ENCODE measurements at regions not wholly inside any gene's neighbourhood (a gene's known extent, or its start where the extent isn't known, plus 50 kb on each side); places are given as distances from the start of the nearest gene placed in this dataset.
"Not testable (repeated sequence)": the region's sequence is repeated elsewhere in the genome, so short reads cannot be mapped to it uniquely, and the experiment has no call there.

DNA sequence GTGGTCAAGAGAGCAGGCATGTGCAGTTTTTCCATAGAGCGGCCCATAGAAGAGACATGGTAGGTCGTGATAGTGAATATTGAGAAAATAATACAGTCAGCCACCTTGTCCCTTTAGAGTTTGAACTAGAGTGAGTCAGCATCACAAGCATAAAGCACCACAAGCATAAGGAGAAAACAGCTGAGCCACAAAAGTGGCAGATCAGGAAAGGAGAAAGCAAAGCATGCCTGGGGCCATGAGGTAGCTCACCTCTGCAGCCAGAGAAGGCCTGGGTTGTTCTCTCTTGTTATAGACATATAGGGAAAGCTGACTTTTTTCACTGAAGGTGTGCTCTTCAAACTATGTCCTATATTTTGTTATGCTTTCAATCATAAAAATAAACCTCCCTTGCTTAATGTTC, 879.0 kb downstream of the DSC3 start:
- no peak for DNase-seq (ENCODE audit: low spot score)

DNA sequence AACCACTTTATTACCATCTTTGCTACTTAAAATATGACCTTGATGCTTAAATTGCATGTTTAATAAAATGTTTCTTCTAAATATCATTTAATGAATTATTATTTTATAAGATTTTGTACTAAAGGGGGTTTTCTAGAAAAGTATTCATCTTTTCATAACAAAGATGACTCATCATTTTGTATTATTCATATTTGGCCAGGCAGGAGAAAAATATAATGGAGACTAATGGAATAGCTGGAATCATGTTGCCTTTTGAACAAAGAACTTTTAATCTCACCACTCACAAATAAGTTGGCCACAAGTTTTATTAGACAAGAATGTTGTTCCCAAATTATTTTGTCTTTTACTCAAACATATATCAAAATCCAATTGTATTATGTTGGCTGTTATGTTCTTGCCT, 882.4 kb downstream of the DSC3 start:
- DNase-seq (ENCODE audit: low spot score), result no peak

DNA sequence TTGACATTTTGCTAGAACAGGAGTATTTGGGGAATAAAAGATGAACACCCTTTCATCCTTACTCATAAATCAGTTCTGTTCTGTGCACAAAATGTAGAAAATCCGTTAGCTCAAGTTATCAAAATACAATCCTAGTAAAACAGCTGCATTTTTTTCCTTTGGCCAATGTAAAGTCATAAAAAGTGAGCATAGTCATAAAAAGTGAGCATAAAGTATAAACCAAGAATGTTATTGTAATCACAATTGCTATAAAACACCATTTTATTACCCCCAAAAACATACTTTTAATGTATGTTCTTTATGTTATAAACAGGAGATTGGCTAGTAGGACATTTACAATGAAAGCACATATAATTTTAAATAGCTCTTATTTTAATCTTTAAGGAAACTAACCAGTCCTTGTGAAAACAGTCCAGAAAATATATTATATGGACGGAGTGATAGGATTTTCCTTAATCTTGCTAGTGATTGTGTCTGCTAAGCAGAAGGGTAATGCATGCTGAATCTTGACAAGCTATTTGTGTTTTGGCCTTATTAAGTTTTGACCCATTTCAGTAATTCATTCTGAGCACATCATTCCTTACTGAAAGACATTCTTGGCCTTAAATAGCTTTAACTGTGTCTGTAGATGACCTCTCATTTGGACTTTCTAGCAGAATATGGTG, 891.8 kb downstream of the DSC3 start:
- DNase-seq (ENCODE audit: low spot score), result no peak

DNA sequence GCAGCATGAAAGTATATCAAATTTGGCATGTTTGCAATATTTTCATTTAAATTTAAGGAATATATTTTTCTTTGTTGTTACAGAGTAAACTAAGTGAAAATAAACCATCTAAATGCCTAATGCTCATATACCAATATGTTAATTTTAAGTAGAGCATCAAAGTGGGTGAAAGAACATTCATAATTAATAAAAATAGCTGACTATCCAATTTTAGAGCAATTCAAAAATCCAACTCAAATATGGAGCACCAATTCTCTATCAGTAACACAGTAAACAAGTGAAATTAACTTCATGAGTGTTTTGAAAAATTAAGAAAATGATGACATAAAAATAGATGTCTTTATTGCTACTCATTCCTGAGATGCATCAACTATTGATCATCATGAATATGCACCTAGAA, 893.0 kb downstream of the DSC3 start:
- no peak for DNase-seq (ENCODE audit: low spot score)

DNA sequence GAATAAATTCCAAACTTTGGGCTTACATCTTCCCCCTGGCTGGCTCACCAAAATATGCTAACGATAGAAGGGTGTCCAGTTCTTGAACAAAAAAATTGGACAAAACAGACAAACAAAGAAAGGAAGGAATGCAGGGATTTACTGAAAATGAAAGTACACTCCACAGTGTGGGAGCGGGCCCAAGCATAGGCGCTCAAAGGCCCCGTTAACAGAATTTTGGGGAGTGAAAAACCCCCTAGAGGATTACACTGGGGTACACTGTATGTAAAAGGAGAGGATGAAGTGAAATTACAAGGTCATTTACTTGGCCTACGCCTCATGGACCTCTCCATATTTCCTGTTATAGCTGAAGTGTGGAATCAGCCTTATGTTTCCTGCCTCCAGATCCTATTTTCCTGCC, 899.7 kb downstream of the DSC3 start:
- no peak for DNase-seq (ENCODE audit: low spot score)

DNA sequence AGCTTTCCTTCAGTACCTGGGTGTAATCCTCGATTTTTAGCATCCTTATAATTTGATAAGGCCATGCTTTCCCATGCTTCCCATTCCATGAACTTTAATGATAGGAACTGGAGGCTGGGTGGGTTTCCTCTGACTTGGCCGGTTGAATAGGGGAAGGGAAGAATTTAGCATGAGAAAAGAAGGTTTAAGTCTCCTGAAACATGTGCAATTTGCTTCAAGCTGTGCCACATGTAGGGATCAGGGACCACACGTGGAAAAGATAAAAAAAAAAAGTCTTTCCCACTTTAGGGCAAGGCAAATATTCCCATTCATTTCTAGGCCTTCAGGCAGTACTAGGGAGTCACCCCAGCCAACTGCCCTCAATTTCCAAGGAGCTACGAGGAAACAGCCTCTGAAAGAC, 900.3 kb downstream of the DSC3 start:
- DNase-seq (ENCODE audit: low spot score), result no peak

DNA sequence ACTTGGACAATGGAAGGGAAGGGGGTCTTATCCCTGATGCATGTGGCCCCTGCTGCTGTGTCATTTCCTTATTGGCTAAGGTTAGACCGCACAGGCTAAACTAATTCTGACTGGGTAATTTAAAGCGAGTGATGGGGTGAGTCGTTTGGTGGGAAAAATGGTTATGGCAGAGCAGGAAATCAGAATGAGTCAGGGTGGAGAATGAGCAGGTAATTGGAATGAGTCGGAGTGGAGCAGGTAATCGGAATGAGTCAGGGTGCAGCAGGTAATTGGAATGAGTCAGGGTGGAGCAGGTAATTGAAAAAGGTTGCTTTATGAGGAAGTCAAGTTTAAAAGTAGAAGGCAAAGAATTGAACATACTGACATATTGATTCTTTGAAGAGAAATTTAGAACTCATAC, 901.0 kb downstream of the DSC3 start:
- not testable (repeated sequence) for DNase-seq (ENCODE audit: low spot score)

DNA sequence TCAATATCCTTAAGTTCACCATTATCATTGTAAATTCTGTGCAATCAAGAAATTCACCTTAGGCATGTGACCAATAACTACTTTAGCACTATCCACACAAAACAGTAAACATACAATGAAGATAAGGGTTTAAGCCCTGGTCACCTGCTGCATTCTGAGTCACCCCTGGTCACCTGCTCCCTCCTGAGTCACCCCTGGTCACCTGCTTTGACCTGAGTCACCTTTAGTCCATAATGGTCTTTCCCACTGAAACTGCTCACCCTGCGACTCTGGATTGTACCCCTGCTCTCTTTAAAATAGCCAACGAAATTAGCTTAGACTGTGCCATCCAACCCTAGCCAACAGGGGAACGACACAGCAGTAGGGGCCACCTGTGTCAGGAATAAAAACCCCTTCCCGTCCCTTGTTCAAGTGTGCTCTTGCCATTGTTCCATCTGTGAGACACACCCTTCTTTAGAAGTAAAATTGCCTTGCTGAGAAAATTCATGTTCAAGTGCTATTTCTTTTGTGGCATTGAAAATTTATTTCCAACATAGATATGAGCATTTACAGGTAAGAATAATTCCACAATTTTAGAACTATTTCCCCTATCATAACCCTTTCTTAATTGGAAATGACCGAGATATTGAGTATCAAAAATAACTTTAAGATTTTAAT, 902.8 kb downstream of the DSC3 start:
- DNase-seq (ENCODE audit: low spot score), result no peak

DNA sequence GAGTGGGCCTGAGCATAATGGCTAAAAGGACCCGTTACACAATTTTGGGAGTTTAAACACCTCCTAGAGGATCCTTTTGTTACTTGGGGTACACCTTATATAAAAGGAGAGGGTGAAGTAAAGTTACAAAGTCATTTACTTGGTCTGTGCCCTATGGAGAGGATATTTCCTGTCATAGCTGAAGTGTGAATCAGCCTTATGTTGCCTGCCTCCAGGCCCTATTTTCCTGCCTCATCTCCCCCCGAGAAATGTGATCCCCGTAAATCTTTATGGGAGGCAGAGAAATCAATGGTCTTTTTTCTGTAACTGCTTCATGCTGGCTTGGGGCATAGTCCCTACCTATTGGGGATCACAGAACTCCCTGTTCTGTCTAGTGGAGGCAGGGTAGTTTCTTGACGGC, 906.6 kb downstream of the DSC3 start:
- no peak for DNase-seq (ENCODE audit: low spot score)

DNA sequence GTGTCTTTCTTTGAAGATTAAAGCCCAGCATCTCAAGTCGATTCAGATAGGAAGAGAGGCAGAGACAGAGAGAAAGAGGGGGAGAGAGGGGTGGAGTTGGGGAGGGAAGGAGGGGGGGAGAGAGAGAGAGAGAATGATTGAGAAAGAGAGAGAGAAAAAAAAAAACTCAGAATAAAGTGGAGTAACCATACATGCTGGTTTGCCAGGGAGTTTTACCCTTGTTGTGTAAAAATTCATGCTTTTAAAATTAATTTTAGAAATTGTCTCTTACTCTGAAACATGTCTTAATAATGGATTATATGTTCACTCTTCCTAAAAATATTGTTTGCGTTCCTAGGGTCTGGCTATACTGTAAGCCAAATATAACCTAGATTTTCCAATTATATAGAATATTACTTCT, 908.5 kb downstream of the DSC3 start:
- DNase-seq (ENCODE audit: low spot score), result no peak

DNA sequence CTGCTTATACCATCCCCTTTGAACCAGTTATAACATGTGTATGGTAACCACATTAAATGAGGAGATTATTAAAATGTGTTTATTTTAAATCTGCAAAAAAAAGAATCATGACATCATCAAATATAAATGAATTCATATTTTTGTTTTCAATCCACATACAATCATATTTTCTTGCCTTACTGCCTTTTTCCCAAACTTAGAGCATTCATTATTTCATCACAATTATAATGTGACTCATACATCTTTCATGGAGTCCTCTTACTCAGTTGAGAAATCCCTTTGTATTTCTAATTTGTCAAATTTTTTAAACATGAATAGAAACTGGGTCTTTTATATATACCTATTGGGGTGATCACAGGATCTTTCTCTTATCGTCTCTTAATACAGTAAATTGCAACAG, 909.6 kb downstream of the DSC3 start:
- no peak for DNase-seq (ENCODE audit: low spot score)

DNA sequence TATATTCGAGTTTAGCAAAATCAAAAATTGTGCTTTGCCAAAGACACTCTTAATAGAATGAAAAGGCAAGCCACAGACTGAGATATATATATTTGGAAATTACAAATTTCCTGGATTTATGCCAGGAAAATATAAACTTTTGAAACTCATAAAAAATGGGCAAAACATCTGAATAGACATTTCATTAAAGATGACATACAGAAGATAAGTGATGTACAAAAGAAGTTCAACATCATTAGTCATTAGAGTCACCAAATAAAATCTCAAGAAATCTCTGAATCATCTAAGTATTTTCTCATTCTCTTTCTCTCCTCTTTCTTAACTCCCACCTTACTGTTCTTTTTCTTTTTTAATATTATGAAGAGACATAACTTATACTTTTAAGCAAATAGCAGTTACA, 921.1 kb downstream of the DSC3 start:
- no peak for DNase-seq (ENCODE audit: low spot score)

DNA sequence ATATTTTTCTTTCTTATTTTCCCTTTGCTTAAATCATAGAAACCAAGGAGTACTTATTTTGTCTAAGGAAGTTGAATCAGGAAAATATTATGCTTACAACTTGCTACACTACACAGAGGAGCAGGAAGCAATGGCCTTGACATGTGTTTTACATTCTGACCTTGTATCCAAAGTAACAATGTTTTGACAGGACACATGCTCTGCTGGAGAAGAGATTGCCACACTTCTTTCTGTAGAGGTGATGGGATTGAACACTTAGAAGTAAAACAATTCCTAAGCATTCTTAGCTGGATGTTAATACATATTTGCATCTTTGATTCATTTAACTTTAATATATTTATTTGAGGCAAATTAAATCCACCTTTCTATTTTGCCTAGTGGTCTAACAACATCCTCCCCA, 929.1 kb downstream of the DSC3 start:
- no peak for DNase-seq (ENCODE audit: low spot score)

DNA sequence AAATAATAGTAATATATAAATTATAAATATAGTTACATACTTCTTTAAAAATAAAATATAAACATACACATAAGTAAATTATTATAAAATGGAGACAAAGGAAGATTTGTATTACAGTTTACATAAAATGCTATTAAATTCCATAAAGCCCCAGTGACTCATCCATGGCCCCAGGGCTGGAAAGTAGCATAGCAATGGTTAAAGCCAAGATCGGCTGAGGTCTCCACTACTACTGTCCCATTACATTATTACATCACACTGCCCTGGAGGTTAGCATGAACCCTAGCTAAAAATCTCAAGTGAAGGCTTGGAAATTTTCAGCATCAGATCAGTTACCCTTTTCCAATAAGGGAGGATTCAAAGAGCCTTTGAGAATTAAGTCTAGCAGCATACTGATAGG, 936.2 kb downstream of the DSC3 start:
- no peak for DNase-seq (ENCODE audit: low spot score)

DNA sequence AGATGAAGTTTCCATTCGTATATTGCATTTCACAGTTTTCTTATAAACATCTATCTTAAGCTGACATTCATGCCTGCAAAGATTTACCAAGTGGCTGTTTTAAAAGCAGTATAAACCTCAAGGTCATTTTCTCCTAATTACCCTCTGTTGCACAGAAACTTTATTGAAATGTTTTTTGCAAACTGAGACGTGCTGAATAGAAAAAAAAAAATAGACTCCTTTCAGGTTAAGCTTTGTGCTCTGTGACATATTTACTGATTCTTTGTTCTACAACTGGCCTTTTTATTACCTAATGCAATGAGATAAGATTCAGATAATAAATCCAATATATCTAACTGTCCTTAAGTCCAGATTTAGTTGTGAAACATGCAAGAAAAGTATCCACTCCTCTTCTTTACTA, 938.7 kb downstream of the DSC3 start:
- no peak for DNase-seq (ENCODE audit: low spot score)

DNA sequence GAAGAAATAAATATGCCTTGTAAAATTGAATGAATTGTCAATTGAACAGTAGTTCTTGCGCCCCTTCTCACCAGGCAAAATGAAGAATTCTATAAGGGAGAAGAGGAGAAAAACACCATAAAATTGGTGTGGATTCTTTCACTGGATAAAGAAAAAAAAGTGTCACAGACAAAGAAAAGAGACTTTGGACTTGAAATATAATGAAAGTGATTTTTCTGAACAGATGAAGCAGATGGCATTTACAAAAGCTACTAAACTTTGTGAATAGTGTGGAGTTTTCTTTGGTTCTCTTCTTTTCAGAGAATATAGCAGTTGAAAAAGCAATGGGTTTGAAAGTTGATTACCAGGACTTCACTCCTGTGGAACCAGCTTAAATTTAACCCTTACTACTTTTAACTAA, 945.7 kb downstream of the DSC3 start:
- no peak for DNase-seq (ENCODE audit: low spot score)

DNA sequence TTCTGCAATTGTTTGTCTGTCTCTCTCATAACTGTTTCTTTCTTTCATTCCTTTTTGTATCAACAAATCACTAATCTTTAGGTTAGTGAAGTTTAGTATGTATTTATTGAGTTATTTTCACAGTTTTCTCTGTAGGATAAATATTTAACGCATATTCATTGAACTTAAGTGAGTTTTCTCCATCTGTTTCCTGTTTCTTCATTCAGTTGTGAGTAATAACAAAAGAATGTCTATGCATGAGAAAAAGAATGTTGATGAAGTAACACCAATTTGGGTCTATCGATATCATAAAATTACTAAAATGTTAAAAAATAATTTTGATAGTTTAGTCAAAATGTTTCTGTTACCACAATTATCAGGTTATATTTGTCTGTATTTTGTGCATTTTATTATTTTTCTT, 948.0 kb downstream of the DSC3 start:
- no peak for DNase-seq (ENCODE audit: low spot score)

DNA sequence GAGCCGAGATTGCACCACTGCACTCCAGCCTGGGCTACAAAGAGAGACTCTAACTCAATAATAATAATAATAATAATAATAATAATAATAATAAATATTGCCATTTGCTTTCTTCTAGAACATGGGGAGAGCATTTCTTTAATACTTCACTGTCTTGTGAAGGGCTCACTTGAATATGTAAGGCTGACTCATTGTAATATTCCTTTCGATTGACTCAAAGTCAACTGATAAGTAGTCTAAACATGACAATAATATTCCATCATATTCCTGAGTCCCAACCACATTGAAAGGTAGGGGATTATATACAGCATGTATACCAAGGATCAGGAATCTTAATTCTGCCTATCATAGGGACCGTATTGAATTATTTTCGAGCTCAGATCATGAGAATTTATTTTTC, 949.2 kb downstream of the DSC3 start:
- DNase-seq (ENCODE audit: low spot score), result no peak

DNA sequence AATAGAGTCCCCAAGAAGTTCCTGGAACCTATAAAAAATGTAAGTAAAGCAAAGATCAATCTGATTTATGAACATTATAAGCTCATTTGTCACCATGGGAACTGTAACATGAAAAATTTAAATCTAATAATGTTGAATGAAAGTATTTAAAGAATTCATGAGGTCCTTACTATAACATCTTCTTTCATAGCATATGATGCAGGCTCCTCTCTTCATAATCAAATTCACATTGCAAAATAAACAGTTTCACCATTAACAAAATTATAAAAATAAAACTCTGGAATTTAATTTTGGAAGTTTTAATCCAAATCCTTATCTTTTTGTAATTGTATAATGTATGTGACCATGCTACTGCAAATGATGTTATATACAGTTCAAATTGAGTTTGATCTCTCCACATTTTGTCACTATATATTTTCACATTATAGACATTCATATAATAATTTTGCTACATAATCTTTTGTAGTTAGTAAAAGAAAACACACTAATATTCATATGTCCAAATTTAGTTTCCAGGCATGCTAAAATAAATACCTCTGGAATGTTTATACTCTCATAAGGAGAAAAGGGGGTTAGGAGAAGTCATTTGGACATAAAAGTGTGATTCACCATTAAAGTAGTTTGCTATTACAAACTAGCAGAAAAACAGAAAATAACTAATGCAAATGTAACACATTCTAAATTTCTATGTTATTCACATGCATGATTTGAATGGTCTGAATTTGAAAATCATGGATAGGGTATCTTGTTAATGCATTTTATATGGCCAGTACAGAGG, 954.1 kb downstream of the DSC3 start:
- DNase-seq (ENCODE audit: low spot score), result no peak

DNA sequence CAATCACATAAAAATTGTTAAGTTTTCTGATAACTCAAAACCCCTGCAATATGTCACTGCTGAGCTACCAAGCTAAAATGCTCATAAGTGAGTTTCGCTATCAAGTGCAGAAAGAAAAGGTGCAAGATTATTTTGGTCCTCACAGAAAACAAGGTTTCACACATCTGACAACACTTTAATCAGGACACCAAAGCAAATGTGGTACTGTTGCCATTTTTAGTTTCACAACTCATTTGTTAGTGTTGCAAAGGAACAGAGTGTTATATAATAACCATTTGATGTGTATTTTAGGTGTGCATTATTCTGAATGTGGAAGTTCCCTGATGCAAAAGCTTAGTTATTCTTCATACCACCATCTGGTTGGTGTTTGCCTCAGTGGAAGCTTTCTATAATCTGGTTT, 956.2 kb downstream of the DSC3 start:
- no peak for DNase-seq (ENCODE audit: low spot score)

DNA sequence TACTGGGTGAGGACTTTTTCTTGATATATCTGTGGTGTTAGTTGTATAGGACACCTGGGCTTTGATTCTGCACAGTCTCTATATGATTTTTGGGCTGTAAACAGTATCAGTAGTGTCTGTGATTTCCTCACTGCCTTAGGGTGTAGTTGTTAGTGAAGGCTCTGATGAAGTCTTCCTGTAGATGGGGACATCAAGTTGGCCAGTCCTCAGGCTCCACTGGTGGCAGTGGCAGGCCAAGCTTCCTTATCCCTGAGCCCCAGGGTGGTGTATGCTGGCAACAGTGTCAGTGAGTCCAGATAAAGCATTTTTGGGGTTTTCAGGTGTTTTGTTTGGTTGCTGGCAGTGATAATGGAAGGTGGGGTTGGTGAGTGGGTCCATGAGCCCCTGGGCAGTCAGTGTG, 961.4 kb downstream of the DSC3 start:
- no peak for DNase-seq (ENCODE audit: low spot score)

DNA sequence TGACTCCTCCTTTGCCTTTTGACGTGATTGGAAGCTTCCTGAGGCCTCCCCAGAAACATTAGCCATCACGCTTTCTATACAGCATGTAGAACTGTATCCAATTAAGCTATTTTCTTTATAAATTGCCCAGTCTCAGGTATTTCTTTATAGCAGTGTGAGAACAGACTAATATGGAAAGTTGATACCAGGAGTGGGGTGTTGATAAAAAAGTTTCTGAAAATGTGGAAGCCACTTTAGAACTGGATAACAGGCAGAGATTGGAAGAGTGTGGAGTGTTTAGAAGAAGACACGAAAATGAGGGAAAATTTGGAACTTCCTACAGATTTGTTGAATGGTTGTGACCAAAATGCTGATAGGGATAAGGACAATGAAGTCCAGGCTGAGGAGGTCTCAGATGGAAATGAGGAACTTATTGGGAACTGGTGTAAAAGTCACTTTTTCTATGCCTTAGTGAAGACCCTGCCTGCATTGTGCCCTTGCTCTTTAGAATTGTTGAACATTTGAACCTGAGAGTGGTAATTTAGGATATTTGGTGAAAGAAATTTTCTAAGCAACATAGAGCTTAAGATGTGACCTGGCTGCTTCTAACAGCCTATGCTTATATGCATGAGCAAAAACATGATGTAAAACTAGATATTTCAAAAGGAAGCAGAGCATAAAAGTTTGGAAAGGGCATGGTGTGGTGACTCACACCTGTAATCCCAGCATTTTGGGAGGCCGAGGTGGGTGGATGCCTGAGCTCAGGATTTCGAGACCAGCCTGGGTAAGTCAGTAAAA, 969.7 kb downstream of the DSC3 start:
- no peak for DNase-seq (ENCODE audit: low spot score)

DNA sequence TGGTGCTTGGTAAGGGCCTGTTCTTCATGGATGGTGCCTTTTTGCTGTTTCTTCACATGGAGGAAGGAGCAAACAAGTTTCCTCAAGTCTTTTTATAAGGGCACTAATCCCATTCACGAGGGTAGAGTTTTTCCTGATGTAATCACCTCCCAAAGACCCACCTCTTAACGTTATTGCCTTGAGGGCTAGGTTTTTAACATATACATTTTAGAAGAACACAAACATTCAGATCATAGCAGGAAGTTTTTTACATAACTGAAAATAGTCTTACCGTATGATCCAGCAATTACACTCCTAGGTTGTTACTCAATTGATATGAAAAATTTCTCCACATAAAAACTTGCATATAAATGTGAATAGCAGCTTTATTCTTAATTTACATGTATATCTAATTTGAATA, 976.3 kb downstream of the DSC3 start:
- no peak for DNase-seq (ENCODE audit: low spot score)
